OCI-LY1 (cell line): ENCODE measurements at regions not wholly inside any gene's neighbourhood (a gene's known extent, or its start where the extent isn't known, plus 50 kb on each side); places are given as distances from the start of the nearest gene placed in this dataset.

ENCODE experiments used
- H2AFZ ChIP-seq: fragments of 200-600 bp; sonication (generic), shearing (Covaris generic); 2 replicates; pipeline ENCODE4 v1.6.0; 2014; ENCODE audit warnings: antibody characterized with exemption, mild to moderate bottlenecking, low read length
- H3F3A ChIP-seq: fragments of 200-600 bp; sonication (generic), shearing (Covaris generic); 2 replicates; pipeline ENCODE4 v1.6.0; 2014; ENCODE audit warnings: mild to moderate bottlenecking, antibody characterized with exemption, low read length, moderate library complexity; ENCODE audit not compliant: insufficient read depth
- H3K27ac ChIP-seq: fragments of 200-600 bp; sonication (generic); 2 replicates; pipeline ENCODE4 v1.5.1; 2014; ENCODE audit warnings: low read length, mixed run types, mild to moderate bottlenecking, low read depth; ENCODE audit not compliant: poor library complexity, severe bottlenecking
- H3K27me3 ChIP-seq: fragments of 200-600 bp; sonication (generic); 2 replicates; pipeline ENCODE4 v1.6.0; 2014; ENCODE audit warnings: antibody characterized with exemption, mild to moderate bottlenecking, low read length, moderate library complexity; ENCODE audit not compliant: insufficient read depth
- H3K36me3 ChIP-seq: fragments of 200-600 bp; sonication (generic); 2 replicates; pipeline ENCODE4 v1.6.1; 2014; ENCODE audit warnings: mild to moderate bottlenecking, antibody characterized with exemption, low read length, moderate library complexity, mixed read lengths; ENCODE audit not compliant: insufficient read depth
- H3K4me1 ChIP-seq: fragments of 200-600 bp; sonication (generic); 2 replicates; pipeline ENCODE4 v1.5.1; 2014; ENCODE audit warnings: mild to moderate bottlenecking, low read length, moderate library complexity; ENCODE audit not compliant: insufficient read depth, severe bottlenecking
- H3K4me2 ChIP-seq: fragments of 200-600 bp; sonication (generic), shearing (Covaris generic); 2 replicates; pipeline ENCODE4 v1.6.1; 2014; ENCODE audit warnings: low read length
- H3K4me3 ChIP-seq: fragments of 200-600 bp; sonication (generic); 2 replicates; pipeline ENCODE4 v1.5.1; 2014; ENCODE audit warnings: low read length, low read depth, mild to moderate bottlenecking, mixed read lengths; ENCODE audit not compliant: poor library complexity, severe bottlenecking
- H3K79me2 ChIP-seq: fragments of 200-600 bp; shearing (Covaris generic); 2 replicates; pipeline ENCODE4 v1.6.1; 2016; ENCODE audit warnings: mixed run types, low read length, mixed read lengths; ENCODE audit not compliant: insufficient read depth
- H3K9ac ChIP-seq: fragments of 200-600 bp; sonication (generic), shearing (Covaris generic); 2 replicates; pipeline ENCODE4 v1.6.1; 2014; ENCODE audit warnings: mild to moderate bottlenecking, low read length, mixed read lengths
- H3K9me2 ChIP-seq: fragments of 200-600 bp; sonication (generic), shearing (Covaris generic); 2 replicates; pipeline ENCODE4 v1.6.1; 2014; ENCODE audit warnings: low read depth, mild to moderate bottlenecking, low read length, mixed read lengths
- H3K9me3 ChIP-seq: fragments of 200-600 bp; shearing (Covaris generic); 2 replicates; pipeline ENCODE4 v1.6.1; 2014; ENCODE audit warnings: low read length, mixed read lengths
- H4K20me1 ChIP-seq: fragments of 200-600 bp; sonication (generic), shearing (Covaris generic); 2 replicates; pipeline ENCODE4 v1.6.0; 2016; ENCODE audit warnings: mild to moderate bottlenecking, low read length; ENCODE audit not compliant: insufficient read depth
- CTCF ChIP-seq: fragments of 200-600 bp; sonication (generic), shearing (Covaris generic); IDR thresholded peaks from 2 replicates; pipeline ENCODE4 v1.5.1; 2017; ENCODE audit warnings: mild to moderate bottlenecking, antibody characterized with exemption, low read length, moderate library complexity, mixed read lengths
- EZH2 ChIP-seq: fragments of 200-600 bp; sonication (generic), shearing (Covaris generic); IDR thresholded peaks from 2 replicates; pipeline ENCODE4 v1.8.0; 2017; ENCODE audit warnings: borderline replicate concordance, mixed run types, mild to moderate bottlenecking, antibody characterized with exemption, low read length, moderate library complexity, mixed read lengths

- Histone ChIP-seq H3K36me3 (no peaks in the 10 kb centered on the region), H3K79me2 (no peaks in the 10 kb centered on the region), H3K27me3 (no peaks in the 10 kb centered on the region), H3K9me3 (no peaks in the 10 kb centered on the region), H3K9ac (no peak overlapping the region), H3K4me3 (no peak overlapping the region), H2AFZ (no peak overlapping the region), H3K27ac (no peak overlapping the region), H3K4me1 (no peaks in the 10 kb centered on the region), H3K9me2 (no peaks in the 10 kb centered on the region), H4K20me1 (no peaks in the 10 kb centered on the region), H3F3A (no peaks in the 10 kb centered on the region), H3K4me2 (no peak overlapping the region)
- TF ChIP-seq EZH2 (no peak), CTCF (no peak)
Measured at GRCh38 chr9:18195223-18195622, 278.7 kb upstream of the ADAMTSL1 start.

GRCh38 chr9:18202924-18203323 lies 271.0 kb upstream of the ADAMTSL1 start:
- no peaks in the 10 kb centered on the region for H3K9me3 ChIP-seq
- H3K36me3 ChIP-seq, result no peaks in the 10 kb centered on the region
- no peak overlapping the region for H3K4me3 ChIP-seq
- no peak overlapping the region for H2AFZ ChIP-seq
- H4K20me1 ChIP-seq, result no peaks in the 10 kb centered on the region
- no peaks in the 10 kb centered on the region for H3F3A ChIP-seq
- no peak overlapping the region for H3K27ac ChIP-seq
- no peaks in the 10 kb centered on the region for H3K27me3 ChIP-seq
- H3K79me2 ChIP-seq, result no peaks in the 10 kb centered on the region
- TF ChIP-seq CTCF (no peak), EZH2 (no peak)
- no peak overlapping the region for H3K4me2 ChIP-seq
- no peaks in the 10 kb centered on the region for H3K4me1 ChIP-seq
- H3K9ac ChIP-seq, result no peak overlapping the region
- H3K9me2 ChIP-seq, result no peaks in the 10 kb centered on the region

GRCh38 chr9:18207735-18208134 lies 266.2 kb upstream of the ADAMTSL1 start:
- Histone ChIP-seq H4K20me1 (no peaks in the 10 kb centered on the region), H3K27me3 (no peaks in the 10 kb centered on the region), H3K9me2 (no peaks in the 10 kb centered on the region), H3K9ac (no peak overlapping the region), H3K4me1 (no peaks in the 10 kb centered on the region), H3K27ac (no peak overlapping the region), H3K79me2 (no peaks in the 10 kb centered on the region), H3F3A (no peaks in the 10 kb centered on the region), H2AFZ (no peak overlapping the region), H3K4me2 (no peak overlapping the region), H3K4me3 (no peak overlapping the region), H3K36me3 (no peaks in the 10 kb centered on the region), H3K9me3 (no peaks in the 10 kb centered on the region)
- TF ChIP-seq EZH2 (no peak), CTCF (no peak)
